HG02588 (cell line): ENCODE measurements at regions not wholly inside any gene's neighbourhood (a gene's known extent, or its start where the extent isn't known, plus 50 kb on each side); places are given as distances from the start of the nearest gene placed in this dataset.
"Not testable (repeated sequence)": the region's sequence is repeated elsewhere in the genome, so short reads cannot be mapped to it uniquely, and the experiment has no call there.

Experiments used
- ATAC-seq: cut with Tn5 transposase; IDR thresholded peaks from one replicate; pipeline ENCODE4 v1.9.1; 2021; ENCODE audit warnings: mild to moderate bottlenecking, moderate library complexity; ENCODE audit not compliant: unreplicated experiment

DNA sequence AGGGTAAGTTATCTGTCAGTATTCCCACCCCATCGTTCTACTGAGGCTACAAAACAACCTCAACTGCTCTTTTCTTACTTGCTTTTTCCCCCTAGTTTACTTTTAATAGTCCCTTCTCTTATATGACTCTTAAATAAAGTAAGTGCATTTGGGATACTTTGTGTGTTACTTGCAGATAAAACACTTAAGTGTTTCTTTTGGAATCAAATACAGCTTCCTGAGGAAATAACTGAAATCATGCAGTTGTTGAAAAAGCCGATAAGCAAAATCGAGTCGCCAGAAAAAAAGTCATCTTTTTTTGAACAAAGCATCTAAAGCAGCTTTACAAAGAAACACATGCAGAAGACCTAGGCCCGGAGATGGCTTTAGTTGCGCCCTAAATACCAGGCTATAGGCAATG lies 53.5 kb upstream of the EPB41L4A start:
- no peak for ATAC-seq

DNA sequence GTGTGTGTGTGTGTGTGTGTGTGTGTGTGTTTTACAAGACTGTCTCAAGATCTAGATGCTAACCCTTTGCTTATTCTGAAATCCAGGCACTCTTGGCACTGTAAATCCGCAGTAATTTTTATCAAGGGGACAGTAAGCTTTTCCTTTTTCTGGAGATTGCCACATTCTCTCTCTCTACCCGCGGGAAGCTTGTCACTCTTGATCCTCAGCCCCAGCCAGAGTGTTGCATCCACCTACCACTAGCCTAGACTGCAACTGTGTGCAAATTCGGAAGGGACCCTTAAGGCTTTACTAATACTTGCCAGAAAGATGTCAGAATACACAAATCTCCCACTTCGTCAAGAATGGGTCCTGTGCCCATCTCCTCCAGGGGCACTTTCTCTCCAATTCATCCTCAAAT lies 54.9 kb upstream of the EPB41L4A start:
- no peak for ATAC-seq

- no peak for ATAC-seq
Measured at GRCh38 chr5:112475747-112476365, 56.8 kb upstream of the EPB41L4A start.

- ATAC-seq: peak; percentile 62
Measured at GRCh38 chr5:112479418-112479817, 60.3 kb upstream of the EPB41L4A start.

GRCh38 chr5:112480501-112480900 lies 61.4 kb upstream of the EPB41L4A start:
- no peak for ATAC-seq

- ATAC-seq: no peak
Measured at GRCh38 chr5:112483704-112484103, 64.6 kb upstream of the EPB41L4A start.

GRCh38 chr5:112485934-112486355 lies 66.9 kb upstream of the EPB41L4A start:
- no peak for ATAC-seq

DNA sequence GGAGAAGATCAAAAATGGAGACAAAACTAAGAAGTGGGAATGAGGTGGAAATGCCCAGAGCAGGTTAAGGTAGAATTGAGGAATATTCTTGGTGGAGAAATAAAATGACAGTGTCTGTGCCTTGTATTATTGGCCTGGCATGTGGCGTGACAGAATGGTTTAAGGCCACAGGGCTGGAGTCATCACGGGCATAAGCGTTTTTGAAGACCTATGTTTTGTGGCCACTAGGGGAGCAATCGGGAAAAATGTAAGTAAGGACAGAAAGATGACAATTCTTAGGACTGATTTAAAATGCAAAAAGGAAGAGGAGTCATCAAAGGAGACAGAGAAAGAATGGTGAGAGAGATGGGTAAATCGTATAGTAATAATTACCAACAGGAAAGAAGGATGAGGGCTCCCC lies 72.2 kb upstream of the EPB41L4A start:
- ATAC-seq: no peak

DNA sequence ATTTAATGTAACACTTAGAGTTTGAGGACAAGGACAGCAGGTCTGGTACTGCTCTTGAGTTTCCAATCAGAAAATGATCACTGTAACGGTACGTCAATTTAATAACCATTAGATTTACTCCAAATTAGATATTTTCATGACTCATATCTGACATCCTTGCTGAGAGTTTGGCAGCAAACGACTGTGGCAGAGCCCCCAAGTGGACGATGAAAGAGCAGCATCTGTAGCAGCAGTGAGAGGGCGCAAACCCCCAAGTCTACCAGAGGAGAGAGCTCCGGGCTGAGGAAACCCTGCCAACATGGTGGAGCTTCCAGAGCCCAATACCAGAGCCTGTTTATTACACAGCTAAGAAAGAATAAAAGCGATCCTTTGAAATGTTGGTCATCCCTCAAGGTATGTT lies 73.2 kb upstream of the EPB41L4A start:
- ATAC-seq: peak; percentile 98

GRCh38 chr5:112503749-112504501 lies 84.8 kb upstream of the EPB41L4A start:
- not testable (repeated sequence) for ATAC-seq

DNA sequence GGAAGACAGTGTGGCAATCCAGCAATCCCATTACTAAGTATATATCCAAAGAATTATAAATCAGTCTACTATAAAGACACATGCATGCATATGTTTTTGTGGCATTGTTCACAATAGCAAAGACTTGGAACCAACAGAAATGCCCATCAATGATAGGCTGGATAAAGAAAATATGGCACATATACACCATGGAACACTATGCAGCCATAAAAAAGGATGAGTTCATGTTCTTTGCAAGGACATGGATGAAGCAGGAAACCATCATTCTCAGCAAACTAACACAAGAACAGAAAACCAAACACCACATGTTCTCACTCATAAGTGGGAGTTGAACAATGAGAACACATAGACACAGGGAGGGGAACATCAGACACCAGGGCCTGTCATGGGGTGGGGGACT lies 90.0 kb upstream of the EPB41L4A start:
- ATAC-seq: not testable (repeated sequence)

DNA sequence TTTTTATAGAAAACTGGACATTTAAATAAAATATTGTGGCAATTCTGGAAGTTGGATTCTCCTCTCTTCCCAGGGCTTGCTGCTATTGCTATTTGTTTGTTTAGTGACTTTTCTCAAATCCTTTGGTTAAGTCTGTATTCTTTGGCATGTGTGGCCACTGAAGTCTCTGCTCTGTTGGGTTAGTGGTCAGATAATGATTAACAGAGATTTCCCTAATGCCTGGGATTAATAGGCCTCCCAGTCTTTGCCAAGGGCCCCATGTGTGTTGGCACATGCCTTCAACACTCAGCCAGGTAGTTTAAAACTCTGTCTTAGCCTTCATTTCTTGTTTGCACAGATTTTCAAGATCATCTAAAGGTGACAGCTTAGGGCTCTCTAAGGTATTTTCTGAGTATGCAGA lies 92.8 kb upstream of the EPB41L4A start:
- no peak for ATAC-seq

GRCh38 chr5:112512901-112513300 lies 93.8 kb upstream of the EPB41L4A start:
- no peak for ATAC-seq

GRCh38 chr5:112514111-112514510 lies 95.0 kb upstream of the EPB41L4A start:
- no peak for ATAC-seq

DNA sequence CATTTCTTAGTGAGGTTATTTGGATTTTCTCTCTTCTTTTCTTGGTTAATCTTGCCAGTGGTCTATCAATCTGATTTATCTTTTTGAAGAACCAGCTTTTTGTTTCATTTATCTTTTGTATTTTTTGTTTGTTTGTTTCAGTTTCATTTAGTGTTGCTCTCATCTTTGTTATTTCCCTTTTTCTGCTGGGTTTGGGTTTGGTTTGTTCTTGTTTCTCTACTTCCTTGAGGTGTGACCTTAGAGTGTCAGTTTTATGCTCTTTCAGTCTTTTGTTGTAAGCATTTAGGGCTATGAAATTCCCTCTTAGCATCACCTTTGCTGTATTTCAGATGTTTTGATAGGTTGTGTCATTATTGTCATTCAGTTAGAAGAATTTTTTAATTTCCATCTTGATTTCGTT lies 101.4 kb upstream of the EPB41L4A start:
- not testable (repeated sequence) for ATAC-seq

DNA sequence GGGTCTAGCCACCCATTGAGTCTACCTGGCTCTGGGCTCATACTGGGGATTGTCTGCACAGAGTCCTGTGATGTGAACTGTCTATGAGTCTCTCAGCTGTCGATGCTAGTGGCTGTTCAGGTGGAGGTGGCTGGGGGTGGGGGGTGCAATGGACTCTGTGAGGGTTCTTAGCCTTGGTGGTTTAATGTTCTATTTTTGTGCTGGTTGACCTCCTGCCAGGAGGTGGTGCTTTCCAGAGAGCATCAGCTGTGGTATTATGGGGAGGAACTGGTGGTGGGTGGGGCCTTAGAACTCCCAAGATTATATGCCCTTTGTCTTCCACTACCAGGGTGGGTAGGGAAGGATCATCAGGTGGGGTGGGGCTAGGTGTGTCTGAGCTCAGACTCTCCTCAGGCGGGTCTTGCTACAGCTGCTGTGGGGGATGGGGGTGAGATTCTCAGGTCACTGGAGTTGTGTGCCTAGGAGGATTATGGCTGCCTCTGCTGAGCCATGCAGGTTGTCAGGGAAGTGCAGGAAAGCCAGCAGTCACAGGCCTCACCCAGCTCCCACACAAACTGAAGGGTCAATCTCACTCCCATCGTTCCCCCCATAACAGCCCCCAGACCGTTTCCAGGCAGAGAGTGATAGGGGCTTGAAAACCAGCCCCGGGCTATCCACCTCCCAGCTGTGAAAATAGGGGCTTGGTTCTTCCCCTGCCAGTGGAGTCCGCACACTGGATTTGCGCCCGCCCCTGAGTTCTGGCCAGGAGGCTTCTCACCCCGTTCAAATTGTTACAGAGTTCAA lies 104.0 kb upstream of the EPB41L4A start:
- peak; percentile 74 for ATAC-seq

DNA sequence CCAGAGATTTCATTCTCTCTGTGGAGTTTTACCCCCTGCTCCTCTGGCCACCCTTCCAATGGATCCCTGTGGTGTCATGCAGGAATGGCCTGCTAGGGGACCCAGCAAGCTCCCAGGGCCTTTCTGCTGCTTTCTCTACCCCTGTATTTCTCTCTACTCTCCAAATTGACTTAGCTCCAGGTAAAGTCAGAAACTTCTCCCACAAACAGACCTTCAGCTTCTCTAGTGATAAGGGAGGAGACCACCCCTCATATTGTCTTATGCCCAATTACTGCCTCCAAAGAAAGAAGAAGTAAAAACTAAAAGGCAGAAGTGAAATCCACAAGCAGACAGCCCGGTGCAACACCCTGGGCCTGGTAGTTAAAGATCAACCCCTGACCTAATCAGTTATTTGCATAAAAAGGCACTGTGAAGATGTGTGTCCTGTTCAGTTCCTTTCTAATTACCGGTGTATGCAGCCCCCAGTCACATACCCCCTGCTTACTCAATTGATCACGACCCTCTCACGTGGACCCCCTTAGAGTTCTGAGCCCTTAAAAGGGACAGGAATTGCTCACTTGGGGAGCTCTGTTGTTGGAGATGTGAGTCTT lies 104.7 kb upstream of the EPB41L4A start:
- ATAC-seq: peak; percentile 59

GRCh38 chr5:112525217-112525616 lies 106.1 kb upstream of the EPB41L4A start:
- ATAC-seq: no peak

DNA sequence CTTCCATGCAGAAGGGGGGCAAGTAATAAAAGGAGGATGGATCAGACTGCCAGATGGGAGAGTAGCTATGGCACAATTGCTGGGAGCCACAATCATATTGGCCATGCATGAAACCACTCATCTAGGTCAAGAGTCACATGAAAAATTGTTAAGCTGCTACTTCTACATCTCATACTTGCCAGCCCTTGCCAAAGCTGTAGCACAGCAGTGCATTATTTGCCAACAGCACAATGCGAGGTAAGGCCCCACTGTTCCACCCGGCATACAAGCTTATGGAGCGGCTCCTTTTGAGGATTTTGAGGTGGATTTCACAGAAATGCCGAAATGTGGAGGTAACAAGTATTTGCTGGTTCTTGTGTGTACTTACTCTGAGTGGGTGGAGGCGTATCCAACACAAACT lies 109.9 kb upstream of the EPB41L4A start:
- ATAC-seq: no peak

DNA sequence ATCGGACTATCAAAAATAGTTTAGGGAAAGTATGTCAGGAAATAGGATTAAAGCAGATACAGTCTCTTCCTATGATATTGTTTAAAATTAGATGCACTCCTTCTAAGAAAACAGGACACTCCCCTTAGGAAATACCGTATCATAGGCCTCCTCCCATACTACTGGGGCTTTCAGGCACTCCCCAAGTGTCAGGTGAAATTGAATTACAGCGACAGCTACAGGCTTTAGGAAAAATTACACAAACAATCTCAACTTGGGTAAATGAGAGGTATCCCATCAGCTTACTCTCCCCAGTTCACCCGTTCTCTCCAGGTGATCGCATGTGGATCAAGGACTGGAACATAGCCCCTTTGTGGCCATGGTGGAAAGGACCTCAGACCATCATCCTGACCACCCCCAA lies 110.4 kb upstream of the EPB41L4A start:
- no peak for ATAC-seq

GRCh38 chr5:112532654-112533360 lies 113.7 kb upstream of the EPB41L4A start:
- peak; percentile 37 for ATAC-seq
